ENCODE measurements at regions not wholly inside any gene's neighbourhood (a gene's known extent, or its start where the extent isn't known, plus 50 kb on each side); places are given as distances from the start of the nearest gene placed in this dataset.

GRCh38 chr11:13163158-13163557, 114.4 kb upstream of the BMAL1 start:
- no peak for TF ChIP-seq CTCF (IDR thresholded peaks at IDR 0.05)
- H3K9me3 ChIP-seq, result no peaks in the 10 kb centered on the region
- no peak overlapping the region for H3K4me3 ChIP-seq (ENCODE audit: low read depth in 1 of 2, low read length in 1 of 2)
- peaks cover 19% of the 10 kb centered on the region for H3K27me3 ChIP-seq
- no peaks in the 10 kb centered on the region for H3K4me1 ChIP-seq (ENCODE audit: control insufficient read depth in 1 of 2, insufficient read depth in 1 of 2, low read depth in 1 of 2, low read length in 1 of 2)
- H3K27ac ChIP-seq, result no peak overlapping the region
- H3K36me3 ChIP-seq, result no peaks in the 10 kb centered on the region

DNA sequence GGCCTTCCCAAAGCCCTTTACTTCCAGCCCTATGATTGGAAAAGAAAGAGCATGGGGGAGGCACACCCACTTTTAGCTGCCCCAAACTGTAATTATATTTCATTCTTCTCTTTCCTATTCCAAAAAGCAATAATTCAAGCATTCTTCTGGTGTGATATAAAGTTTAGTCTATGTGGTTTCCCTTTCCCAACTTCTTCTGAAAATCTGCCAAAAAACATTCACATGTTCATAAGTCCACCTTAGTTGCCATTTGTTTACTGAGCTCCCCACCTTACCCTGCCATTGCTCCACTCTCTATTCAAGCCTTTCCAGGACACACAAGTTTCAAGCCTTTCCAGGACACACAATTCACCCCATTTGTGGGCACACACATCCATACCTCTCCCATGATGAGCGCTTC, 111.6 kb upstream of the BMAL1 start:
- no peak overlapping the region for H3K27ac ChIP-seq
- TF ChIP-seq CTCF (IDR thresholded peaks at IDR 0.05), result no peak

DNA sequence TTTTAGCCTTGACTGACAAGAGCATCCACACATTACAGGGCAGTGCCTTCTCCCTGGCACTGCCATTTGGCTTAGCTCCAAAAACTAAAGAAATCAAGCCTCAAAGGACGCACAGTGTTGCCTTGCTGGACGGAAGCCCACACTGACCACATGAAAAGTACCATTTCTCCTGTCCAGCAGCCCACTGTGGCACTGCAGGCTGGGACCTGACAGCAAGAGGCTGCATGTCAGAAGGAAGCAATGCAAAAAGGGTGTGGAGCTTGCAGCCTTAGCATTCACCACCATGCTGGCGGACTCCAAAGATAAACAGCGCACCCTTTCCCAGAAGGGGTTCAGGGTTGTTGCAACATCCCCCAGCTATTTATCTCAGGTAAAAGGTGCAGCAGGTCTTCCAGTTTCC, 109.3 kb upstream of the BMAL1 start:
- Histone ChIP-seq H3K9me3 (no peaks in the 10 kb centered on the region), H3K4me3 (ENCODE audit: low read depth in 1 of 2, low read length in 1 of 2) (no peak overlapping the region), H3K27ac (no peak overlapping the region), H3K27me3 (no peaks in the 10 kb centered on the region), H3K36me3 (no peaks in the 10 kb centered on the region), H3K4me1 (ENCODE audit: control insufficient read depth in 1 of 2, insufficient read depth in 1 of 2, low read depth in 1 of 2, low read length in 1 of 2) (no peaks in the 10 kb centered on the region)
- no peak for TF ChIP-seq CTCF (IDR thresholded peaks at IDR 0.05)

More for the DNA sequence above, 111.6 kb upstream of the BMAL1 start:
- Histone ChIP-seq H3K9me3 (no peaks in the 10 kb centered on the region), H3K36me3 (no peaks in the 10 kb centered on the region), H3K4me3 (ENCODE audit: low read depth in 1 of 2, low read length in 1 of 2) (no peak overlapping the region), H3K4me1 (ENCODE audit: control insufficient read depth in 1 of 2, insufficient read depth in 1 of 2, low read depth in 1 of 2, low read length in 1 of 2) (no peaks in the 10 kb centered on the region), H3K27me3 (peaks cover 3% of the 10 kb centered on the region)

DNA sequence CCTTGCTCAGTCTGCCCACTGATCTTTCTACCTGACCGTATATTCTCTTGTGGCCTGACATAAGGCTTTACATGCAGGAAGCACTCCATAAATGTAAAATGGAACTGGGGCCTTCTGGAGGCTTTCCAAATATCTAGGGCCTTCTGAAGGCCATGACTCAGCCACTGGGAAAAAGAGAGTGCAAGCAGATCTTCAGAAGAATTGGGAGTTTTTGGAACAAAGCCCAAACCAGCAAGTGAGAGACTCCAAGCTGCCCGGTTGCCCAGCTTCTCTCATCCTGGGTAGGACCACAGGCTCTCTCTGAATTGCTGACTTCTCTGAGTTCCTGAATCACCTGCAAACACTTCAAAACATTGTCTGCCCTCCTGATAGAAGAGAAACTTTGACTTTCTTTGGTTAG, 107.9 kb upstream of the BMAL1 start:
- Histone ChIP-seq H3K36me3 (no peaks in the 10 kb centered on the region), H3K27ac (no peak overlapping the region), H3K9me3 (no peaks in the 10 kb centered on the region), H3K27me3 (no peaks in the 10 kb centered on the region), H3K4me3 (ENCODE audit: low read depth in 1 of 2, low read length in 1 of 2) (no peak overlapping the region), H3K4me1 (ENCODE audit: control insufficient read depth in 1 of 2, insufficient read depth in 1 of 2, low read depth in 1 of 2, low read length in 1 of 2) (no peaks in the 10 kb centered on the region)
- TF ChIP-seq CTCF (IDR thresholded peaks at IDR 0.05), result no peak

DNA sequence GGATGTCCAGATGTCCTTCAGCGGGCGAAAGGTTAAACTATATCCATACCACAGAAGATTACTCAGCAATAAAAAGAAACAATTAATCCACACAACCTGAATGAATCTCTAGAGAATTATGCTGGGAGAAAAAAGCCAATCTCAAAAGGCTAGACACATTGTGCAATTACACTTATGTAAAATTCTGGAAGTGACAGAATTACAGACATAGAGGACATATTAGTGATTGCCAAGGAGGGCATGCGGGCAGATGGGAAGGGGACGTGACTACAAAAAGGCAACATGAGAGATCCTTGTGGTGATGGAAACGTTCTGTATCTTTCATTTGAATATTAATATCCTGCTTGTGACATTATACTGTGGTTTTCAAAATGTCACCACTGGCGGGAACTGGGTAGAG, 103.5 kb upstream of the BMAL1 start:
- no peak for TF ChIP-seq CTCF (IDR thresholded peaks at IDR 0.05)

More for the DNA sequence above, 103.5 kb upstream of the BMAL1 start:
- no peak overlapping the region for H3K27ac ChIP-seq
- H3K9me3 ChIP-seq, result no peaks in the 10 kb centered on the region
- no peaks in the 10 kb centered on the region for H3K4me1 ChIP-seq (ENCODE audit: control insufficient read depth in 1 of 2, insufficient read depth in 1 of 2, low read depth in 1 of 2, low read length in 1 of 2)
- H3K27me3 ChIP-seq, result no peaks in the 10 kb centered on the region
- H3K4me3 ChIP-seq (ENCODE audit: low read depth in 1 of 2, low read length in 1 of 2), result no peak overlapping the region
- no peaks in the 10 kb centered on the region for H3K36me3 ChIP-seq

Data from neutrophil (primary cell).